WTC11 (cell line): ENCODE measurements at regions not wholly inside any gene's neighbourhood (a gene's known extent, or its start where the extent isn't known, plus 50 kb on each side); places are given as distances from the start of the nearest gene placed in this dataset.

Source experiments
- ATF1 ChIP-seq: sonication (generic); formaldehyde crosslinking; IDR thresholded peaks from 2 replicates; pipeline ENCODE4 v1.8.1; 2023; ENCODE audit warnings: mild to moderate bottlenecking, moderate library complexity, missing genetic modification reagents
- ATF2 ChIP-seq: sonication (generic); formaldehyde crosslinking; IDR thresholded peaks from 2 replicates; pipeline ENCODE4 v1.8.1; 2022; ENCODE audit warnings: low read depth, missing genetic modification reagents, borderline replicate concordance
- CTCF ChIP-seq: fragments of 200-600 bp; IDR thresholded peaks from 2 replicates; pipeline ENCODE4 v1.8.0; 2022; ENCODE audit warnings: antibody characterized with exemption
- E2F4 ChIP-seq: sonication (generic); formaldehyde crosslinking; IDR thresholded peaks from 2 replicates; pipeline ENCODE4 v1.8.1; 2022; ENCODE audit warnings: low read depth, mild to moderate bottlenecking, moderate library complexity, missing genetic modification reagents, borderline replicate concordance
- E2F5 ChIP-seq: sonication (generic); formaldehyde crosslinking; IDR thresholded peaks from 2 replicates; pipeline ENCODE4 v1.8.1; 2022; ENCODE audit warnings: mild to moderate bottlenecking, moderate library complexity, missing genetic modification reagents
- FOXP4 ChIP-seq: sonication (generic); formaldehyde crosslinking; IDR thresholded peaks from 2 replicates; pipeline ENCODE4 v1.8.0; 2022; ENCODE audit warnings: mild to moderate bottlenecking, missing genetic modification reagents
- JUN ChIP-seq: sonication (generic); formaldehyde crosslinking; IDR thresholded peaks from 2 replicates; pipeline ENCODE4 v1.8.0; 2023; ENCODE audit warnings: mild to moderate bottlenecking, missing genetic modification reagents
- MYBL2 ChIP-seq: sonication (generic); formaldehyde crosslinking; IDR thresholded peaks from 2 replicates; pipeline ENCODE4 v1.8.1; 2023; ENCODE audit warnings: mild to moderate bottlenecking, moderate library complexity, missing genetic modification reagents
- NFE2L1 ChIP-seq: sonication (generic); formaldehyde crosslinking; IDR thresholded peaks from 2 replicates; pipeline ENCODE4 v1.8.1; 2023; ENCODE audit warnings: missing genetic modification reagents
- ZNF121 ChIP-seq: sonication (generic); formaldehyde crosslinking; IDR thresholded peaks from 2 replicates; pipeline ENCODE4 v1.8.0; 2023; ENCODE audit warnings: missing genetic modification reagents
- ZNF219 ChIP-seq: sonication (generic); formaldehyde crosslinking; IDR thresholded peaks from 2 replicates; pipeline ENCODE4 v1.8.0; 2023; ENCODE audit warnings: missing genetic modification reagents, mild to moderate bottlenecking, borderline replicate concordance
- TF ChIP-seq, protein P1 (sequence below): fragments of 250-450 bp; sonication (Bioruptor Pico); conservative IDR thresholded peaks from 2 replicates; pipeline ENCODE4 v1.9.0; 2021; ENCODE audit warnings: mild to moderate bottlenecking

GRCh38 chr4:153989505-153989904 is 200.6 kb upstream of the SFRP2 start:
- TF ChIP-seq JUN (no peak), CTCF (no peak), FOXP4 (CRISPR knock-in tag) (no peak), ATF2 (CRISPR knock-in tag) (no peak), E2F5 (CRISPR knock-in tag) (no peak), E2F4 (no peak), ZNF121 (CRISPR knock-in tag) (no peak), ZNF219 (CRISPR knock-in tag) (no peak), MYBL2 (CRISPR knock-in tag) (no peak), NFE2L1 (CRISPR knock-in tag) (no peak), ATF1 (CRISPR knock-in tag) (no peak)
- TF ChIP-seq, protein P1, sequence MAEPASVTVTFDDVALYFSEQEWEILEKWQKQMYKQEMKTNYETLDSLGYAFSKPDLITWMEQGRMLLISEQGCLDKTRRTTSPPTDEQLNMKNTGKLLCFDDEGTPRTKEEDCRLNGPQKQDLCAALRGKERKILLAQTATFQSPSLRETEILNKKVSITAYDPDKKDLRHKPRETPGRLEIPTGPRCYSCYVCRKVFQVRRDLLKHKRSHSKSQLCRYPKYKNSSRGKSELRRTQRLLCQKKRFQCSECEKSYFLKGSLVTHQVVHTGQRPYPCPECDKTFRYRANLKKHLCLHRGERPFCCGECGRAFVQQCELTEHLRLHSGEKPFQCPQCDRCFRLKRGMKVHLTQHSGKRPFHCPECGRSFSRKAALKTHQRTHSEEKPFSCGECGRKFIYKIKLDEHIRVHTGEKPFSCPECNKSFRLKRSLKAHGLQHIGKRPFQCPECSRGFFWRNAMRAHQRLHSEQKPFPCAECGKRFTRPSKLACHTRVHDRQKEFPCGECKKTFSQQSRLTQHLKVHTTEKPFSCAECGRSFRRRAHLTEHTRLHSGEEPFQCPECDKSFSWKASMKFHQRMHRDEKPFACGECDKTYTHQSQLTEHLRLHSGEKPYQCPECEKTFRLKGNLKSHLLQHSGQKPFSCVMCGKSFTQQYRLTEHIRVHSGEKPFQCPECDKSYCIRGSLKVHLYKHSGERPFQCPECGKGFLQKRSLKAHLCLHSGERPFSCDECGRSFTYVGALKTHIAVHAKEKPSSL, result no peak
